GM23338 (cell line): ENCODE measurements at regions not wholly inside any gene's neighbourhood (a gene's known extent, or its start where the extent isn't known, plus 50 kb on each side); places are given as distances from the start of the nearest gene placed in this dataset.

ENCODE experiments used
- ATAC-seq: fragments of 200-7000 bp; cut with Tn5 transposase; 3 replicates; pipeline ENCODE4 v1.9.1; 2020
- DNase-seq: peaks from one replicate; pipeline ENCODE4 v3.0.0-alpha.2; 2015; ENCODE audit warnings: low spot score
- H2AFZ ChIP-seq: fragments of 200-600 bp; sonication (generic); 2 replicates; pipeline ENCODE4 v1.8.0; 2016; ENCODE audit warnings: antibody characterized with exemption, mild to moderate bottlenecking, moderate library complexity
- H3F3A ChIP-seq: fragments of 200-600 bp; sonication (generic); replicated peaks from 2 replicates; pipeline ENCODE4 v1.8.0; 2017; ENCODE audit warnings: antibody characterized with exemption, mixed run types, low read depth
- H3K27ac ChIP-seq: fragments of 200-600 bp; sonication (generic); 2 replicates; pipeline ENCODE4 v1.6.1; 2016; ENCODE audit warnings: low read depth
- H3K27me3 ChIP-seq: fragments of 200-600 bp; sonication (generic); 2 replicates; pipeline ENCODE4 v1.8.0; 2016; ENCODE audit warnings: mild to moderate bottlenecking, mixed run types, moderate library complexity; ENCODE audit not compliant: insufficient read depth
- H3K36me3 ChIP-seq: fragments of 200-600 bp; sonication (generic); 2 replicates; pipeline ENCODE4 v1.8.0; 2016; ENCODE audit warnings: mild to moderate bottlenecking; ENCODE audit not compliant: insufficient read depth
- H3K4me1 ChIP-seq: fragments of 200-600 bp; sonication (generic); 2 replicates; pipeline ENCODE4 v1.8.0; 2016; ENCODE audit warnings: mild to moderate bottlenecking, moderate library complexity; ENCODE audit not compliant: insufficient read depth
- H3K4me2 ChIP-seq: fragments of 200-600 bp; sonication (generic); 2 replicates; pipeline ENCODE4 v1.7.1; 2017; ENCODE audit warnings: mixed run types
- H3K4me3 ChIP-seq: fragments of 200-600 bp; sonication (generic); 2 replicates; pipeline ENCODE4 v1.6.1; 2016; ENCODE audit warnings: mixed run types
- H3K79me2 ChIP-seq: fragments of 200-600 bp; sonication (generic); replicated peaks from 2 replicates; pipeline ENCODE4 v1.8.0; 2017; ENCODE audit warnings: mild to moderate bottlenecking; ENCODE audit not compliant: insufficient read depth
- H3K9me2 ChIP-seq: fragments of 200-600 bp; sonication (generic); 2 replicates; pipeline ENCODE4 v1.8.0; 2017; ENCODE audit not compliant: insufficient read depth
- H4K20me1 ChIP-seq: fragments of 200-600 bp; sonication (generic); replicated peaks from 2 replicates; pipeline ENCODE4 v1.8.0; 2017; ENCODE audit warnings: mild to moderate bottlenecking; ENCODE audit not compliant: insufficient read depth
- H3K27ac Mint-ChIP-seq: 2 replicates; pipeline ENCODE4 v1.8.0; 2020; ENCODE audit warnings: inconsistent platforms, mild to moderate bottlenecking, moderate library complexity, mixed read lengths
- H3K27me3 Mint-ChIP-seq: 3 replicates; pipeline ENCODE4 v1.8.0; 2022; ENCODE audit warnings: low read depth, mild to moderate bottlenecking, moderate library complexity, mixed read lengths, inconsistent platforms; ENCODE audit not compliant: insufficient read depth, poor library complexity
- H3K36me3 Mint-ChIP-seq: 3 replicates; pipeline ENCODE4 v1.8.0; 2021; ENCODE audit warnings: low read depth, mild to moderate bottlenecking, inconsistent platforms, moderate library complexity, mixed read lengths
- H3K4me1 Mint-ChIP-seq: 3 replicates; pipeline ENCODE4 v1.8.0; 2020; ENCODE audit warnings: mild to moderate bottlenecking, inconsistent platforms, mixed read lengths
- H3K4me3 Mint-ChIP-seq: 3 replicates; pipeline ENCODE4 v1.8.0; 2021; ENCODE audit warnings: moderate library complexity, mild to moderate bottlenecking, inconsistent platforms, mixed read lengths
- H3K9me3 Mint-ChIP-seq: 3 replicates; pipeline ENCODE4 v1.8.0; 2020; ENCODE audit warnings: moderate library complexity, mild to moderate bottlenecking, inconsistent platforms, mixed read lengths
- CREB1 ChIP-seq: fragments of 250-450 bp; sonication (Bioruptor Pico); IDR thresholded peaks from 2 replicates; pipeline ENCODE4 v1.5.0; 2020; ENCODE audit warnings: low read depth, mild to moderate bottlenecking, moderate library complexity
- EZH2phosphoT487 ChIP-seq: fragments of 200-600 bp; sonication (generic); IDR thresholded peaks from one replicate; pipeline ENCODE4 v1.8.1; 2018; ENCODE audit warnings: antibody characterized with exemption; ENCODE audit not compliant: unreplicated experiment
- JUNB ChIP-seq: IDR thresholded peaks from one replicate; pipeline ENCODE4 v1.6.1; 2016; ENCODE audit warnings: antibody characterized with exemption; ENCODE audit not compliant: unreplicated experiment
- NANOG ChIP-seq: IDR thresholded peaks from 2 replicates; pipeline ENCODE4 v1.6.1; 2016; ENCODE audit warnings: antibody characterized with exemption, borderline replicate concordance
- ZNF114 ChIP-seq: fragments of 250-450 bp; sonication (Bioruptor Pico); IDR thresholded peaks from 2 replicates; pipeline ENCODE4 v1.5.0; 2020; ENCODE audit warnings: mild to moderate bottlenecking, moderate library complexity
- ZNF331 ChIP-seq: fragments of 250-450 bp; sonication (Bioruptor Pico); IDR thresholded peaks from 2 replicates; pipeline ENCODE4 v1.5.0; 2020; ENCODE audit warnings: low read depth, mild to moderate bottlenecking, moderate library complexity
- TF ChIP-seq, protein P1 (sequence below): IDR thresholded peaks from 2 replicates; pipeline ENCODE4 v1.6.1; 2016; ENCODE audit warnings: antibody characterized with exemption
- TF ChIP-seq, protein P2 (sequence below): IDR thresholded peaks from one replicate; pipeline ENCODE4 v1.6.1; 2018; ENCODE audit warnings: antibody characterized with exemption; ENCODE audit not compliant: unreplicated experiment
- TF ChIP-seq, protein P3 (sequence below): fragments of 250-450 bp; sonication (Bioruptor Pico); IDR thresholded peaks from 2 replicates; pipeline ENCODE4 v1.5.0; 2020; ENCODE audit warnings: mild to moderate bottlenecking, moderate library complexity

DNA sequence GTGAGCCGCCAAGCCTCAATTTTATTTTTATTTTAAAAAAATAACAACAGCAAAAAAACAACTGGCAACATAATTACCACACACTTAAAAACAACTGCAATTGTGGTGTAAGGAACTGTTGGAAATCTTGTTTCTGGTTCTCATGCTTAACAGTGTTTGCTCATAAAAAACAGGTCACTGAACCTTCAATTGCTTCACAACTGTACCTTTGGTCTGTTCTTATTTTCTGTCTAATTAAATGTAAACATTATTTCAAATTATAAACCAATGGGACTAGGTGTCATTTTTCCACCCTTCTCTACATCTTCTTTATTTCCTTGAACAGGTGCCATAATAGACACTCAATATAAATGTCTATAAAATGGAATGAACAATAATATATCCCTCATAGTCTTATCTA, 68.4 kb upstream of the CHRM3 start:
- Mint-ChIP-seq H3K27ac (no peak overlapping the region), H3K4me1 (peaks cover 6% of the 10 kb centered on the region; the same call in 2 of the 3 replicates), H3K36me3 (no peaks in the 10 kb centered on the region), H3K4me3 (no peak overlapping the region), H3K9me3 (no peaks in the 10 kb centered on the region), H3K27me3 (no peaks in the 10 kb centered on the region)
- no peak for DNase-seq
- H2AFZ ChIP-seq = no peak overlapping the region
- H3K4me1 ChIP-seq = no peaks in the 10 kb centered on the region
- no peaks in the 10 kb centered on the region for H3K79me2 ChIP-seq
- H3K27me3 ChIP-seq = no peaks in the 10 kb centered on the region
- TF ChIP-seq ZNF114 (no peak), EZH2phosphoT487 (no peak), ZNF331 (CRISPR knock-in tag) (no peak), JUNB (no peak)
- TF ChIP-seq, protein P1, sequence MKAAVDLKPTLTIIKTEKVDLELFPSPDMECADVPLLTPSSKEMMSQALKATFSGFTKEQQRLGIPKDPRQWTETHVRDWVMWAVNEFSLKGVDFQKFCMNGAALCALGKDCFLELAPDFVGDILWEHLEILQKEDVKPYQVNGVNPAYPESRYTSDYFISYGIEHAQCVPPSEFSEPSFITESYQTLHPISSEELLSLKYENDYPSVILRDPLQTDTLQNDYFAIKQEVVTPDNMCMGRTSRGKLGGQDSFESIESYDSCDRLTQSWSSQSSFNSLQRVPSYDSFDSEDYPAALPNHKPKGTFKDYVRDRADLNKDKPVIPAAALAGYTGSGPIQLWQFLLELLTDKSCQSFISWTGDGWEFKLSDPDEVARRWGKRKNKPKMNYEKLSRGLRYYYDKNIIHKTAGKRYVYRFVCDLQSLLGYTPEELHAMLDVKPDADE = no peak
- TF ChIP-seq, protein P2, sequence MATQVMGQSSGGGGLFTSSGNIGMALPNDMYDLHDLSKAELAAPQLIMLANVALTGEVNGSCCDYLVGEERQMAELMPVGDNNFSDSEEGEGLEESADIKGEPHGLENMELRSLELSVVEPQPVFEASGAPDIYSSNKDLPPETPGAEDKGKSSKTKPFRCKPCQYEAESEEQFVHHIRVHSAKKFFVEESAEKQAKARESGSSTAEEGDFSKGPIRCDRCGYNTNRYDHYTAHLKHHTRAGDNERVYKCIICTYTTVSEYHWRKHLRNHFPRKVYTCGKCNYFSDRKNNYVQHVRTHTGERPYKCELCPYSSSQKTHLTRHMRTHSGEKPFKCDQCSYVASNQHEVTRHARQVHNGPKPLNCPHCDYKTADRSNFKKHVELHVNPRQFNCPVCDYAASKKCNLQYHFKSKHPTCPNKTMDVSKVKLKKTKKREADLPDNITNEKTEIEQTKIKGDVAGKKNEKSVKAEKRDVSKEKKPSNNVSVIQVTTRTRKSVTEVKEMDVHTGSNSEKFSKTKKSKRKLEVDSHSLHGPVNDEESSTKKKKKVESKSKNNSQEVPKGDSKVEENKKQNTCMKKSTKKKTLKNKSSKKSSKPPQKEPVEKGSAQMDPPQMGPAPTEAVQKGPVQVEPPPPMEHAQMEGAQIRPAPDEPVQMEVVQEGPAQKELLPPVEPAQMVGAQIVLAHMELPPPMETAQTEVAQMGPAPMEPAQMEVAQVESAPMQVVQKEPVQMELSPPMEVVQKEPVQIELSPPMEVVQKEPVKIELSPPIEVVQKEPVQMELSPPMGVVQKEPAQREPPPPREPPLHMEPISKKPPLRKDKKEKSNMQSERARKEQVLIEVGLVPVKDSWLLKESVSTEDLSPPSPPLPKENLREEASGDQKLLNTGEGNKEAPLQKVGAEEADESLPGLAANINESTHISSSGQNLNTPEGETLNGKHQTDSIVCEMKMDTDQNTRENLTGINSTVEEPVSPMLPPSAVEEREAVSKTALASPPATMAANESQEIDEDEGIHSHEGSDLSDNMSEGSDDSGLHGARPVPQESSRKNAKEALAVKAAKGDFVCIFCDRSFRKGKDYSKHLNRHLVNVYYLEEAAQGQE = no peak
- no peaks in the 10 kb centered on the region for H3K36me3 ChIP-seq
- no peaks in the 10 kb centered on the region for H4K20me1 ChIP-seq
- no peaks in the 10 kb centered on the region for H3F3A ChIP-seq
- no peak overlapping the region for H3K4me2 ChIP-seq
- no peak overlapping the region for H3K4me3 ChIP-seq
- ATAC-seq = no peak
- H3K27ac ChIP-seq = no peak overlapping the region
- 0 out of 2 replicates have a peak, but pooled peaks cover 3% of the 10 kb centered on the region for H3K9me2 ChIP-seq

DNA sequence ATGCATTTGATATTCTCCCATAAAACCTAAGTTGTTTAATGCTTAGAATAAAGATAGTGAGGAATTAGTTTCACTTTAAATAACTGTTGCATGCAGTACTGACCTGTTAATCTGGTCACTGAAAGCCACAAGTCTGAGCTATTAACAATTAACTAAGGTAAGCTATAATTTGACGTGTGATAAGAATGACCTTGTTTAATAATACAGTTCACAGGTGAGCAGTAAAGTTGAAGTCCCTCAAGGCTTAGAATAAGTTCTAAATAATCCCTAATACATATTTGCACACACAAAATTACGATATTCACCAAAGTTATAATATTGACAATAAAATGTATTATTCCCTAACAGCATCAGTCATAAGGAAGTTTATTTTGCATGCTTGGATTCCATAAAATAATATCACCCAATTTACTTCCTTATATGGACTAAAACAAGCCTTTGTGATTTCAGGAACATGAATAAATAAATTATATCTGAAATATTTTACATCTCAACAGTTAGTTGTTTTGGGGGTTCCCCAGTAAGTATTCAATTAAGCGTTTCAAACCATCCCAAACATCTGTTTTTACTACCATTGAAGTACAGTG, 70.6 kb upstream of the CHRM3 start:
- H3K4me3 ChIP-seq = no peak overlapping the region
- H3K4me1 ChIP-seq = no peaks in the 10 kb centered on the region
- H3K79me2 ChIP-seq = no peaks in the 10 kb centered on the region
- no peak for ATAC-seq
- DNase-seq = no peak
- no peaks in the 10 kb centered on the region for H3K27me3 Mint-ChIP-seq
- H3K4me1 Mint-ChIP-seq = peaks cover 3% of the 10 kb centered on the region; the same call in 1 of the 3 replicates
- no peaks in the 10 kb centered on the region for H3F3A ChIP-seq
- no peak overlapping the region for H3K27ac ChIP-seq
- no peaks in the 10 kb centered on the region for H3K9me3 Mint-ChIP-seq
- no peak overlapping the region for H3K27ac Mint-ChIP-seq
- 0 out of 2 replicates have a peak, but pooled peaks cover 3% of the 10 kb centered on the region for H3K9me2 ChIP-seq
- H3K4me2 ChIP-seq = no peak overlapping the region
- no peaks in the 10 kb centered on the region for H3K36me3 ChIP-seq
- no peak overlapping the region for H3K4me3 Mint-ChIP-seq
- no peaks in the 10 kb centered on the region for H3K27me3 ChIP-seq
- H3K36me3 Mint-ChIP-seq = no peaks in the 10 kb centered on the region
- no peaks in the 10 kb centered on the region for H4K20me1 ChIP-seq
- H2AFZ ChIP-seq = no peak overlapping the region
- TF ChIP-seq NANOG (no peak), CREB1 (CRISPR knock-in tag) (no peak), EZH2phosphoT487 (no peak)
- TF ChIP-seq, protein P3, sequence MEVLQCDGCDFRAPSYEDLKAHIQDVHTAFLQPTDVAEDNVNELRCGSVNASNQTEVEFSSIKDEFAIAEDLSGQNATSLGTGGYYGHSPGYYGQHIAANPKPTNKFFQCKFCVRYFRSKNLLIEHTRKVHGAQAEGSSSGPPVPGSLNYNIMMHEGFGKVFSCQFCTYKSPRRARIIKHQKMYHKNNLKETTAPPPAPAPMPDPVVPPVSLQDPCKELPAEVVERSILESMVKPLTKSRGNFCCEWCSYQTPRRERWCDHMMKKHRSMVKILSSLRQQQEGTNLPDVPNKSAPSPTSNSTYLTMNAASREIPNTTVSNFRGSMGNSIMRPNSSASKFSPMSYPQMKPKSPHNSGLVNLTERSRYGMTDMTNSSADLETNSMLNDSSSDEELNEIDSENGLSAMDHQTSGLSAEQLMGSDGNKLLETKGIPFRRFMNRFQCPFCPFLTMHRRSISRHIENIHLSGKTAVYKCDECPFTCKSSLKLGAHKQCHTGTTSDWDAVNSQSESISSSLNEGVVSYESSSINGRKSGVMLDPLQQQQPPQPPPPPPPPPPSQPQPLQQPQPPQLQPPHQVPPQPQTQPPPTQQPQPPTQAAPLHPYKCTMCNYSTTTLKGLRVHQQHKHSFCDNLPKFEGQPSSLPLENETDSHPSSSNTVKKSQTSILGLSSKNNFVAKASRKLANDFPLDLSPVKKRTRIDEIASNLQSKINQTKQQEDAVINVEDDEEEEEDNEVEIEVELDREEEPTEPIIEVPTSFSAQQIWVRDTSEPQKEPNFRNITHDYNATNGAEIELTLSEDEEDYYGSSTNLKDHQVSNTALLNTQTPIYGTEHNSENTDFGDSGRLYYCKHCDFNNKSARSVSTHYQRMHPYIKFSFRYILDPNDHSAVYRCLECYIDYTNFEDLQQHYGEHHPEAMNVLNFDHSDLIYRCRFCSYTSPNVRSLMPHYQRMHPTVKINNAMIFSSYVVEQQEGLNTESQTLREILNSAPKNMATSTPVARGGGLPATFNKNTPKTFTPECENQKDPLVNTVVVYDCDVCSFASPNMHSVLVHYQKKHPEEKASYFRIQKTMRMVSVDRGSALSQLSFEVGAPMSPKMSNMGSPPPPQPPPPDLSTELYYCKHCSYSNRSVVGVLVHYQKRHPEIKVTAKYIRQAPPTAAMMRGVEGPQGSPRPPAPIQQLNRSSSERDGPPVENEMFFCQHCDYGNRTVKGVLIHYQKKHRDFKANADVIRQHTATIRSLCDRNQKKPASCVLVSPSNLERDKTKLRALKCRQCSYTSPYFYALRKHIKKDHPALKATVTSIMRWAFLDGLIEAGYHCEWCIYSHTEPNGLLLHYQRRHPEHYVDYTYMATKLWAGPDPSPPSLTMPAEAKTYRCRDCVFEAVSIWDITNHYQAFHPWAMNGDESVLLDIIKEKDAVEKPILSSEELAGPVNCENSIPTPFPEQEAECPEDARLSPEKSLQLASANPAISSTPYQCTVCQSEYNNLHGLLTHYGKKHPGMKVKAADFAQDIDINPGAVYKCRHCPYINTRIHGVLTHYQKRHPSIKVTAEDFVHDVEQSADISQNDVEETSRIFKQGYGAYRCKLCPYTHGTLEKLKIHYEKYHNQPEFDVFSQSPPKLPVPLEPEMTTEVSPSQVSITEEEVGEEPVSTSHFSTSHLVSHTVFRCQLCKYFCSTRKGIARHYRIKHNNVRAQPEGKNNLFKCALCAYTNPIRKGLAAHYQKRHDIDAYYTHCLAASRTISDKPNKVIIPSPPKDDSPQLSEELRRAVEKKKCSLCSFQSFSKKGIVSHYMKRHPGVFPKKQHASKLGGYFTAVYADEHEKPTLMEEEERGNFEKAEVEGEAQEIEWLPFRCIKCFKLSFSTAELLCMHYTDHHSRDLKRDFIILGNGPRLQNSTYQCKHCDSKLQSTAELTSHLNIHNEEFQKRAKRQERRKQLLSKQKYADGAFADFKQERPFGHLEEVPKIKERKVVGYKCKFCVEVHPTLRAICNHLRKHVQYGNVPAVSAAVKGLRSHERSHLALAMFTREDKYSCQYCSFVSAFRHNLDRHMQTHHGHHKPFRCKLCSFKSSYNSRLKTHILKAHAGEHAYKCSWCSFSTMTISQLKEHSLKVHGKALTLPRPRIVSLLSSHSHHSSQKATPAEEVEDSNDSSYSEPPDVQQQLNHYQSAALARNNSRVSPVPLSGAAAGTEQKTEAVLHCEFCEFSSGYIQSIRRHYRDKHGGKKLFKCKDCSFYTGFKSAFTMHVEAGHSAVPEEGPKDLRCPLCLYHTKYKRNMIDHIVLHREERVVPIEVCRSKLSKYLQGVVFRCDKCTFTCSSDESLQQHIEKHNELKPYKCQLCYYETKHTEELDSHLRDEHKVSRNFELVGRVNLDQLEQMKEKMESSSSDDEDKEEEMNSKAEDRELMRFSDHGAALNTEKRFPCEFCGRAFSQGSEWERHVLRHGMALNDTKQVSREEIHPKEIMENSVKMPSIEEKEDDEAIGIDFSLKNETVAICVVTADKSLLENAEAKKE (CRISPR knock-in tag) = no peak
